ENCODE measurements at regions not wholly inside any gene's neighbourhood (a gene's known extent, or its start where the extent isn't known, plus 50 kb on each side); places are given as distances from the start of the nearest gene placed in this dataset.
"Not testable (repeated sequence)": the region's sequence is repeated elsewhere in the genome, so short reads cannot be mapped to it uniquely, and the experiment has no call there.

GRCh38 chr13:107819071-107819470 is 396.3 kb downstream of the LIG4 start:
- no peak for DNase-seq (ENCODE audit: low spot score)

- DNase-seq (ENCODE audit: low spot score), result no peak
These were observed 397.6 kb downstream of the LIG4 start for GRCh38 chr13:107817647-107818287.

GRCh38 chr13:107812014-107812412 is 403.3 kb downstream of the LIG4 start:
- DNase-seq (ENCODE audit: low spot score), result no peak

- no peak for DNase-seq (ENCODE audit: low spot score)
These were observed 403.9 kb downstream of the LIG4 start for GRCh38 chr13:107811233-107812013.

GRCh38 chr13:107809125-107809524 is 406.2 kb downstream of the LIG4 start:
- DNase-seq (ENCODE audit: low spot score), result no peak

GRCh38 chr13:107808389-107808788 is 406.9 kb downstream of the LIG4 start:
- no peak for DNase-seq (ENCODE audit: low spot score)

- no peak for DNase-seq (ENCODE audit: low spot score)
These were observed 407.8 kb downstream of the LIG4 start for GRCh38 chr13:107807306-107808073.

- no peak for DNase-seq (ENCODE audit: low spot score)
These were observed 408.6 kb downstream of the LIG4 start for GRCh38 chr13:107806726-107807125.

GRCh38 chr13:107803822-107804495 is 411.4 kb downstream of the LIG4 start:
- no peak for DNase-seq (ENCODE audit: low spot score)

- DNase-seq (ENCODE audit: low spot score), result no peak
These were observed 413.7 kb downstream of the LIG4 start for GRCh38 chr13:107801621-107802020.

- DNase-seq (ENCODE audit: low spot score), result no peak
These were observed 416.3 kb downstream of the LIG4 start for GRCh38 chr13:107799001-107799400.

- no peak for DNase-seq (ENCODE audit: low spot score)
These were observed 424.9 kb downstream of the LIG4 start for GRCh38 chr13:107790397-107790796.

GRCh38 chr13:107788464-107789165 is 426.7 kb downstream of the LIG4 start:
- DNase-seq (ENCODE audit: low spot score), result no peak

GRCh38 chr13:107782646-107783045 is 432.7 kb downstream of the LIG4 start:
- DNase-seq (ENCODE audit: low spot score), result not testable (repeated sequence)

- DNase-seq (ENCODE audit: low spot score), result no peak
These were observed 437.2 kb downstream of the LIG4 start for GRCh38 chr13:107778094-107778493.

GRCh38 chr13:107770541-107770940 is 444.8 kb downstream of the LIG4 start:
- no peak for DNase-seq (ENCODE audit: low spot score)

GRCh38 chr13:107767119-107767518 is 448.2 kb downstream of the LIG4 start:
- DNase-seq (ENCODE audit: low spot score), result no peak

- DNase-seq (ENCODE audit: low spot score), result no peak
These were observed 449.5 kb downstream of the LIG4 start for GRCh38 chr13:107765724-107766401.

- DNase-seq (ENCODE audit: low spot score), result no peak
These were observed 451.3 kb downstream of the LIG4 start for GRCh38 chr13:107764046-107764445.

GRCh38 chr13:107753748-107754147 is 461.6 kb downstream of the LIG4 start:
- DNase-seq (ENCODE audit: low spot score), result no peak

- DNase-seq (ENCODE audit: low spot score), result no peak
These were observed 462.0 kb downstream of the LIG4 start for GRCh38 chr13:107753291-107753690.
